HUDEP-2 (cell line): ENCODE measurements at regions not wholly inside any gene's neighbourhood (a gene's known extent, or its start where the extent isn't known, plus 50 kb on each side); places are given as distances from the start of the nearest gene placed in this dataset.
A peak's percentile ranks its signal among the peaks of the same experiment; 100 is the strongest.

ENCODE experiments used
- DNase-seq, 76 experiments: peaks; one replicate each; lab custom pipeline; 2025; ENCODE audit not compliant: unreplicated experiment in 76 of 76; lab: John Stamatoyannopoulos, UW

GRCh38 chr5:87097664-87098063 lies 170.0 kb upstream of the RASA1 start:
- no peak for DNase-seq

- no peak for DNase-seq
Measured at GRCh38 chr5:87099291-87099839, 168.3 kb upstream of the RASA1 start.

GRCh38 chr5:87099968-87100367 lies 167.7 kb upstream of the RASA1 start:
- DNase-seq, result no peak

- DNase-seq, result no peak
Measured at GRCh38 chr5:87101321-87101720, 166.4 kb upstream of the RASA1 start.

GRCh38 chr5:87102841-87103240 lies 164.8 kb upstream of the RASA1 start:
- no peak for DNase-seq

GRCh38 chr5:87103616-87104287 lies 163.9 kb upstream of the RASA1 start:
- no peak for DNase-seq

- no peak for DNase-seq
Measured at GRCh38 chr5:87105577-87105976, 162.1 kb upstream of the RASA1 start.

GRCh38 chr5:87109746-87110145 lies 157.9 kb upstream of the RASA1 start:
- peak in 15 of 76 experiments; percentile 1 to 54 (median 14) for DNase-seq

GRCh38 chr5:87110721-87111120 lies 157.0 kb upstream of the RASA1 start:
- DNase-seq, result no peak

- no peak for DNase-seq
Measured at GRCh38 chr5:87113861-87114260, 153.8 kb upstream of the RASA1 start.

GRCh38 chr5:87114631-87115030 lies 153.1 kb upstream of the RASA1 start:
- no peak for DNase-seq

- peak in 69 of 76 experiments; percentile 2 to 91 (median 61) for DNase-seq
Measured at GRCh38 chr5:87115839-87116364, 151.8 kb upstream of the RASA1 start.

- DNase-seq, result peak in 1 of 76 experiments; percentile 20
Measured at GRCh38 chr5:87116825-87117512, 150.7 kb upstream of the RASA1 start.

- DNase-seq, result no peak
Measured at GRCh38 chr5:87119588-87119987, 148.1 kb upstream of the RASA1 start.

- no peak for DNase-seq
Measured at GRCh38 chr5:87120518-87121303, 147.0 kb upstream of the RASA1 start.

GRCh38 chr5:87121304-87122150 lies 146.2 kb upstream of the RASA1 start:
- DNase-seq, result no peak

GRCh38 chr5:87122151-87122977 lies 145.3 kb upstream of the RASA1 start:
- no peak for DNase-seq

GRCh38 chr5:87125766-87126165 lies 141.9 kb upstream of the RASA1 start:
- DNase-seq, result no peak

- DNase-seq, result no peak
Measured at GRCh38 chr5:87126869-87127268, 140.8 kb upstream of the RASA1 start.
